ENCODE measurements at regions not wholly inside any gene's neighbourhood (a gene's known extent, or its start where the extent isn't known, plus 50 kb on each side); places are given as distances from the start of the nearest gene placed in this dataset.
A peak's percentile ranks its signal among the peaks of the same experiment; 100 is the strongest.

GRCh38 chr14:22394616-22395015 is 194.4 kb downstream of the DAD1 start:
- TF ChIP-seq CTCF (IDR thresholded peaks at IDR 0.05; ENCODE audit: low read depth, low read length): no peak
- no peak for DNase-seq (ENCODE audit: extremely low read depth, low read depth)

GRCh38 chr14:22393796-22394195 is 195.2 kb downstream of the DAD1 start:
- no peak for DNase-seq (ENCODE audit: extremely low read depth, low read depth)
- no peak for TF ChIP-seq CTCF (IDR thresholded peaks at IDR 0.05; ENCODE audit: low read depth, low read length)

GRCh38 chr14:22391908-22392565 is 197.0 kb downstream of the DAD1 start:
- DNase-seq (ENCODE audit: extremely low read depth, low read depth): peak; percentile 3
- peak; percentile 33 for TF ChIP-seq CTCF (IDR thresholded peaks at IDR 0.05; ENCODE audit: low read depth, low read length)

- DNase-seq (ENCODE audit: extremely low read depth, low read depth): no peak
- TF ChIP-seq CTCF (IDR thresholded peaks at IDR 0.05; ENCODE audit: low read depth, low read length): no peak
Measured at GRCh38 chr14:22390824-22391461, 198.1 kb downstream of the DAD1 start.

- no peak for DNase-seq (ENCODE audit: extremely low read depth, low read depth)
Measured at GRCh38 chr14:22390195-22390594, 198.8 kb downstream of the DAD1 start.

GRCh38 chr14:22388669-22389595 is 200.1 kb downstream of the DAD1 start:
- no peak for DNase-seq (ENCODE audit: extremely low read depth, low read depth)

More at GRCh38 chr14:22390195-22390594, 198.8 kb downstream of the DAD1 start:
- TF ChIP-seq CTCF (IDR thresholded peaks at IDR 0.05; ENCODE audit: low read depth, low read length): no peak

More at GRCh38 chr14:22388669-22389595, 200.1 kb downstream of the DAD1 start:
- TF ChIP-seq CTCF (IDR thresholded peaks at IDR 0.05; ENCODE audit: low read depth, low read length): no peak

All from AG09319 (cell line).